Upper lobe of left lung (tissue), 6 donors: ENCODE measurements at regions not wholly inside any gene's neighbourhood (a gene's known extent, or its start where the extent isn't known, plus 50 kb on each side); places are given as distances from the start of the nearest gene placed in this dataset.

Experiments used
- ATAC-seq, 2 donors: fragments of 200-7000 bp; cut with Tn5 transposase; one replicate each; pipeline ENCODE4 v1.9.1; 2022; ENCODE audit warnings: mild to moderate bottlenecking in 2 of 2, moderate library complexity in 2 of 2; ENCODE audit not compliant: low FRiP score in 2 of 2
- DNase-seq, 2 donors: peaks; one replicate each; pipeline ENCODE4 v3.0.0-alpha.2; 2019 to 2020
- H3K27ac ChIP-seq, 4 donors: fragments of 200-600 bp; sonication (generic); one replicate each; pipeline ENCODE4 v1.5.1; 2016 to 2019
- H3K27me3 ChIP-seq, 4 donors: fragments of 200-600 bp; sonication (generic); one replicate each; pipeline ENCODE4 v1.5.1; 2017 to 2019
- H3K36me3 ChIP-seq, 4 donors: fragments of 200-600 bp; sonication (generic); one replicate each; pipeline ENCODE4 v1.5.1; 2016 to 2019
- H3K4me1 ChIP-seq, 4 donors: fragments of 200-600 bp; sonication (generic); one replicate each; pipeline ENCODE4 v1.5.1; 2018 to 2019
- H3K4me3 ChIP-seq, 4 donors: fragments of 200-600 bp; sonication (generic); one replicate each; pipeline ENCODE4 v1.5.1; 2017 to 2019; ENCODE audit warnings: mild to moderate bottlenecking in 2 of 4, moderate library complexity in 1 of 4
- H3K9me3 ChIP-seq, 4 donors: fragments of 200-600 bp; sonication (generic); one replicate each; pipeline ENCODE4 v1.5.1; 2018 to 2019
- EP300 ChIP-seq, 4 donors: sonication (generic); formaldehyde crosslinking; IDR thresholded peaks; one replicate each; pipeline ENCODE4 v1.5.1; 2017; ENCODE audit warnings: antibody characterized with exemption in 4 of 4, control low read depth in 2 of 4
- POLR2A ChIP-seq, 4 donors: fragments of 450-650 bp; IDR thresholded peaks; one replicate each; pipeline ENCODE4 v1.5.1; 2016 to 2017; ENCODE audit warnings: antibody characterized with exemption in 4 of 4, mild to moderate bottlenecking in 2 of 4
- POLR2AphosphoS5 ChIP-seq, 2 donors: sonication (generic); formaldehyde crosslinking; IDR thresholded peaks; one replicate each; pipeline ENCODE4 v1.5.1; 2017; ENCODE audit warnings: antibody characterized with exemption in 2 of 2
- WGBS, 2 donors: methylation state at CpG; one replicate each; pipeline ENCODE4 v1.1.5; 2017 to 2018; 5-methylcytosine and 5-hydroxymethylcytosine counted together
- TF ChIP-seq, protein P1 (sequence below), 6 experiments: fragments of 450-650 bp in 4 of 6; fragments of 200-600 bp in 2 of 6; sonication (generic) in 2 of 6; IDR thresholded peaks; one replicate each; pipeline ENCODE4 v1.5.1; 2016 to 2019; ENCODE audit warnings: antibody characterized with exemption in 6 of 6
- donor health status: DM: no; HTN: no; CAD: no; lungs with moderate emphysema.
- donor health status: DM: no; HTN: yes; CAD: no; lungs with severe emphysema.

DNA sequence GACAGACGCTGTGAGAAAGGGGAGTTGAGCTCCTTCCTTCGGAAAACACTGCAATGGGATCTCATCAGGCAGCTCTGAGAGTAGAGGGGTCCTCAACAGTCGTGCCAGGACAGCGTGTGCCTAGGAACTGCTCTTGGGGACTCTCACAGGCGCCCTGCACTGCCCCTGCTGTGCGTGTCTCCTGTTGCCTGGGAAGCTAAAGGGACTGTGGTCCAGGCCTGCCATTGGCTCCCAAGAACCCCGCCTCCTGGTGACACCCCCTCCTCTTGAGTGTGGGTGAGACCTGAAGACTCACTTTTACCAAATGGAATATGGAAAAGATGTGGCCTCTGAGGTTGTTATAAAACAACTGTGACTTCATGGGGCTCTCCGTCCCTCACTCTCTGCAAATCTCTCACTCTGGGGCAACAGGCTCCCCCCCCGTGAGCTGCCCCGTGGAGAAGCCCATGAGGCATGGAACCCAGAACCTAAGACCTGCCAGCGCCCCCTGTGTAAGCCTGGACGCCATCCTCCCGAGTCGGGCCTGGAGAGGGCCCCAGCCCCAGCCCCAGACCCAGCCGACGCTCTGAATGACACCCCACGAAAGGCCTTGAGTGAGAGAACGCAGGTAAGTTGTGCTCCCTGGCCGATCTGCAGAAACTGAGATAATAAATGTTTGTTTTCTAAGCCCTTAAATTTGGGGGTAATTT, 302.7 kb downstream of the FGF9 start:
- Histone ChIP-seq H3K4me1 (no peaks in the 10 kb centered on the region), H3K4me3 (no peak overlapping the region), H3K27ac (no peak overlapping the region), H3K9me3 (no peaks in the 10 kb centered on the region), H3K36me3 (no peaks in the 10 kb centered on the region), H3K27me3 (no peaks in the 10 kb centered on the region)
- 87 to 89% methylated on average over 15 to 19 of the region's 19 CpGs for WGBS, 2 donors
- DNase-seq (no peak), ATAC-seq (no peak)
- TF ChIP-seq, protein P1, sequence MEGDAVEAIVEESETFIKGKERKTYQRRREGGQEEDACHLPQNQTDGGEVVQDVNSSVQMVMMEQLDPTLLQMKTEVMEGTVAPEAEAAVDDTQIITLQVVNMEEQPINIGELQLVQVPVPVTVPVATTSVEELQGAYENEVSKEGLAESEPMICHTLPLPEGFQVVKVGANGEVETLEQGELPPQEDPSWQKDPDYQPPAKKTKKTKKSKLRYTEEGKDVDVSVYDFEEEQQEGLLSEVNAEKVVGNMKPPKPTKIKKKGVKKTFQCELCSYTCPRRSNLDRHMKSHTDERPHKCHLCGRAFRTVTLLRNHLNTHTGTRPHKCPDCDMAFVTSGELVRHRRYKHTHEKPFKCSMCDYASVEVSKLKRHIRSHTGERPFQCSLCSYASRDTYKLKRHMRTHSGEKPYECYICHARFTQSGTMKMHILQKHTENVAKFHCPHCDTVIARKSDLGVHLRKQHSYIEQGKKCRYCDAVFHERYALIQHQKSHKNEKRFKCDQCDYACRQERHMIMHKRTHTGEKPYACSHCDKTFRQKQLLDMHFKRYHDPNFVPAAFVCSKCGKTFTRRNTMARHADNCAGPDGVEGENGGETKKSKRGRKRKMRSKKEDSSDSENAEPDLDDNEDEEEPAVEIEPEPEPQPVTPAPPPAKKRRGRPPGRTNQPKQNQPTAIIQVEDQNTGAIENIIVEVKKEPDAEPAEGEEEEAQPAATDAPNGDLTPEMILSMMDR (IDR thresholded peaks at IDR 0.05) = no peak
- no peak for TF ChIP-seq EP300 (IDR thresholded peaks at IDR 0.05)
- TF ChIP-seq POLR2AphosphoS5 (IDR thresholded peaks at IDR 0.05) = no peak

GRCh38 chr13:21974741-21975140, 303.9 kb downstream of the FGF9 start:
- Histone ChIP-seq H3K9me3 (no peaks in the 10 kb centered on the region), H3K4me3 (no peak overlapping the region), H3K4me1 (no peaks in the 10 kb centered on the region), H3K27ac (no peak overlapping the region), H3K27me3 (no peaks in the 10 kb centered on the region), H3K36me3 (no peaks in the 10 kb centered on the region)
- DNase-seq (no peak), ATAC-seq (no peak)
- no peak for TF ChIP-seq EP300 (IDR thresholded peaks at IDR 0.05)
- TF ChIP-seq, protein P1 (IDR thresholded peaks at IDR 0.05) = no peak
- no peak for TF ChIP-seq POLR2A (IDR thresholded peaks at IDR 0.05)
- no peak for TF ChIP-seq POLR2AphosphoS5 (IDR thresholded peaks at IDR 0.05)
- 72 to 76% methylated on average over 8 of the region's 8 CpGs for WGBS, 2 donors

DNA sequence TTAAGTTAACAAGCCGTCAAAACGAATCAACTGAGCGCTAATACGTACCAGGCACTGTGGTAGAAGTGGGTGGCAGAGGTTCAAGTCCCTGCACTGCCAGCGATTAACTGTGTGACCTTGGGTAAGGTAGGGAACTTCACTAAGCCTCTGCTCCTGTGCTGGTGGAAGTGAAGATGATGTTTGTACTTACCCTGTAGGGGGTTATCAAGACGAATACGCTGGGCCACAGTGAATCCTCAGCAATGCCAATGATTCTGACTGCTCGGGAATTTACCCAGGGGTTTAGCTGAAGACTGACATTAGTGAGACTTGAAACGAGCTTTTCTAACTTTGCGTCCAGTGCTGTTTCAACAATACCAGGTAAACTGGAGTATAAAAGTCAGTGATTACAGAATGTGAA, 305.3 kb downstream of the FGF9 start:
- Histone ChIP-seq H3K27ac (no peak overlapping the region), H3K4me3 (no peak overlapping the region), H3K27me3 (no peaks in the 10 kb centered on the region), H3K4me1 (no peaks in the 10 kb centered on the region), H3K9me3 (no peaks in the 10 kb centered on the region), H3K36me3 (no peaks in the 10 kb centered on the region)
- TF ChIP-seq, protein P1 (IDR thresholded peaks at IDR 0.05) = no peak
- TF ChIP-seq POLR2AphosphoS5 (IDR thresholded peaks at IDR 0.05) (no peak), EP300 (IDR thresholded peaks at IDR 0.05) (no peak), POLR2A (IDR thresholded peaks at IDR 0.05) (no peak)
- no peak for DNase-seq
- ATAC-seq = no peak
- 81 to 87% methylated on average over 10 of the region's 10 CpGs for WGBS, 2 donors

- Histone ChIP-seq H3K4me3 (no peak overlapping the region), H3K36me3 (no peaks in the 10 kb centered on the region), H3K27me3 (no peaks in the 10 kb centered on the region), H3K9me3 (no peaks in the 10 kb centered on the region), H3K27ac (no peak overlapping the region), H3K4me1 (no peaks in the 10 kb centered on the region)
- TF ChIP-seq EP300 (IDR thresholded peaks at IDR 0.05) = no peak
- TF ChIP-seq POLR2AphosphoS5 (IDR thresholded peaks at IDR 0.05) = no peak
- TF ChIP-seq POLR2A (IDR thresholded peaks at IDR 0.05) = no peak
- TF ChIP-seq, protein P1 (IDR thresholded peaks at IDR 0.05) = no peak
- 80% methylated on average over 20 of the region's 20 CpGs for WGBS, 2 donors
- no peak for DNase-seq
- ATAC-seq = no peak
Observed at GRCh38 chr13:21979161-21979806, 308.4 kb downstream of the FGF9 start.

GRCh38 chr13:21980049-21980448, 309.2 kb downstream of the FGF9 start:
- Histone ChIP-seq H3K9me3 (no peaks in the 10 kb centered on the region), H3K4me3 (no peak overlapping the region), H3K27me3 (no peaks in the 10 kb centered on the region), H3K36me3 (no peaks in the 10 kb centered on the region), H3K27ac (no peak overlapping the region), H3K4me1 (no peaks in the 10 kb centered on the region)
- ATAC-seq (no peak), DNase-seq (no peak)
- WGBS, 2 donors = 71 to 72% methylated on average over 2 of the region's 2 CpGs
- TF ChIP-seq EP300 (IDR thresholded peaks at IDR 0.05) (no peak), POLR2AphosphoS5 (IDR thresholded peaks at IDR 0.05) (no peak)
